ENCODE measurements at regions not wholly inside any gene's neighbourhood (a gene's known extent, or its start where the extent isn't known, plus 50 kb on each side); places are given as distances from the start of the nearest gene placed in this dataset.

DNA sequence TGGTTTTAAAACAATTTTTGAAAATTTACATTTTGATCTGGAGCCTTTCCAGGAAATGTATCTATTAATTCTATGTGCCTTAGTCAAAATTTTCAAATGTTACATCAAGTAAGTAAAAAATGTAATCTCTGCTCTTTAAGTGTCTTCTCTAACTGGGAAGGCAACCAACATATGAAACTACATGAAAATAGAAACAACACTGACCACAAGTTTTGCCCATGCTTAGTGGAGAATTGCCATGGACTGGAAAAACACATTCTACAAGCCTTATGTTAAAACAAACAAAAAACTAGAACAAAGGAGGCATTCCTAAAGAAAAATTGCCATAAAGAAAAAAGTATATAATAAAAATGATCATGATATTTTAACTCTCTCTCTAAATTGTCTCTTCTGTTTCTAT lies 75.9 kb upstream of the SPRED1 start:
- TF ChIP-seq, protein P1, sequence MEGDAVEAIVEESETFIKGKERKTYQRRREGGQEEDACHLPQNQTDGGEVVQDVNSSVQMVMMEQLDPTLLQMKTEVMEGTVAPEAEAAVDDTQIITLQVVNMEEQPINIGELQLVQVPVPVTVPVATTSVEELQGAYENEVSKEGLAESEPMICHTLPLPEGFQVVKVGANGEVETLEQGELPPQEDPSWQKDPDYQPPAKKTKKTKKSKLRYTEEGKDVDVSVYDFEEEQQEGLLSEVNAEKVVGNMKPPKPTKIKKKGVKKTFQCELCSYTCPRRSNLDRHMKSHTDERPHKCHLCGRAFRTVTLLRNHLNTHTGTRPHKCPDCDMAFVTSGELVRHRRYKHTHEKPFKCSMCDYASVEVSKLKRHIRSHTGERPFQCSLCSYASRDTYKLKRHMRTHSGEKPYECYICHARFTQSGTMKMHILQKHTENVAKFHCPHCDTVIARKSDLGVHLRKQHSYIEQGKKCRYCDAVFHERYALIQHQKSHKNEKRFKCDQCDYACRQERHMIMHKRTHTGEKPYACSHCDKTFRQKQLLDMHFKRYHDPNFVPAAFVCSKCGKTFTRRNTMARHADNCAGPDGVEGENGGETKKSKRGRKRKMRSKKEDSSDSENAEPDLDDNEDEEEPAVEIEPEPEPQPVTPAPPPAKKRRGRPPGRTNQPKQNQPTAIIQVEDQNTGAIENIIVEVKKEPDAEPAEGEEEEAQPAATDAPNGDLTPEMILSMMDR (IDR thresholded peaks at IDR 0.05) = no peak
- TF ChIP-seq POLR2AphosphoS5 (IDR thresholded peaks at IDR 0.05) = no peak
